Breast epithelium (tissue), 4 donors: ENCODE measurements at regions not wholly inside any gene's neighbourhood (a gene's known extent, or its start where the extent isn't known, plus 50 kb on each side); places are given as distances from the start of the nearest gene placed in this dataset.

Experiments
- DNase-seq, 2 donors: peaks; one replicate each; pipeline ENCODE4 v3.0.0-alpha.2; 2019; ENCODE audit warnings: low spot score in 2 of 2
- H3K27ac ChIP-seq, 2 donors: fragments of 200-600 bp; sonication (generic) in 1 of 2; one replicate each; pipeline ENCODE4 v1.5.1; 2016 to 2019; ENCODE audit warnings: mild to moderate bottlenecking in 1 of 2
- H3K27me3 ChIP-seq, 2 donors: fragments of 200-600 bp; sonication (generic) in 1 of 2; one replicate each; pipeline versions ENCODE4 v1.5.1 to v1.6.0; 2017 to 2019; ENCODE audit warnings: control low read depth in 1 of 2, mild to moderate bottlenecking in 1 of 2
- H3K36me3 ChIP-seq: fragments of 200-600 bp; one replicate; pipeline ENCODE4 v1.5.1; 2019
- H3K4me1 ChIP-seq, 2 donors: fragments of 200-600 bp; sonication (generic); one replicate each; pipeline ENCODE4 v1.5.1; 2016 to 2019; ENCODE audit warnings: control low read depth in 1 of 2
- H3K4me3 ChIP-seq, 3 donors: fragments of 200-600 bp; sonication (generic); 1 replicate in 2 of 3; 2 replicates in 1 of 3; pipeline ENCODE4 v1.5.1; 2016 to 2019; ENCODE audit warnings: mild to moderate bottlenecking in 3 of 3, moderate library complexity in 2 of 3
- H3K9me3 ChIP-seq, 2 donors: fragments of 200-600 bp; sonication (generic) in 1 of 2; one replicate each; pipeline ENCODE4 v1.5.1; 2016 to 2019; ENCODE audit warnings: control low read depth in 1 of 2
- POLR2A ChIP-seq: fragments of 450-650 bp; IDR thresholded peaks from one replicate; pipeline ENCODE4 v1.6.1; 2016; ENCODE audit warnings: antibody characterized with exemption, mild to moderate bottlenecking, moderate library complexity
- POLR2AphosphoS5 ChIP-seq, 3 donors: sonication (generic); formaldehyde crosslinking; IDR thresholded peaks; one replicate each; pipeline ENCODE4 v1.6.1; 2017; ENCODE audit warnings: antibody characterized with exemption in 3 of 3
- intact Hi-C: fragments of 100-400 bp; cut with DNase I; formaldehyde crosslinking; loops from one replicate; pipeline ENCODE4 v1.15.1; 2023; ENCODE audit warnings: low total_unique reads
- TF ChIP-seq, protein P1 (sequence below), 3 donors: fragments of 450-650 bp; IDR thresholded peaks; one replicate each; pipeline ENCODE4 v1.5.1; 2016 to 2017; ENCODE audit warnings: antibody characterized with exemption in 3 of 3, mild to moderate bottlenecking in 3 of 3, moderate library complexity in 3 of 3

DNA sequence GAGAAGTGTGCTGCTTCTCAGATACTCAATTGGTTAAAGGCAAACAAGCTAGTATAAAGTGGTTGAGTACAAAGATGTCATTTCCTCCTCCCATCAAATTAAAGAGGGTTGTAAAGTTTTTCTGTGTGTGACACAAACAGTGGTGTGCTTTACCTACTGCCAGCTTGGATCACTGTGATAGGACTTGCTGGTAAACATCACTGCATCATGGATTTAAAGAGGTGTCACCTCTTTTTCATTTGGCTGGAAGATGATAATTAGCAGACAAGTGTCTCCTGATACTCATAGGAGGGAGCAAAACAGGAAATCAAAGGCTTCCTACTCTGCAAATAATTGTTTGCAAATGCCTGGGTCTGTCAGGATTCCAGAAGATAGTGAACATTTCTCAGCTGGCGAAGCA is 200.5 kb downstream of the MDFIC start:
- no peak overlapping the region for H3K27ac ChIP-seq
- H3K27me3 ChIP-seq = no peaks in the 10 kb centered on the region
- DNase-seq = no peak
- no peak for TF ChIP-seq POLR2AphosphoS5 (IDR thresholded peaks at IDR 0.05)
- TF ChIP-seq, protein P1, sequence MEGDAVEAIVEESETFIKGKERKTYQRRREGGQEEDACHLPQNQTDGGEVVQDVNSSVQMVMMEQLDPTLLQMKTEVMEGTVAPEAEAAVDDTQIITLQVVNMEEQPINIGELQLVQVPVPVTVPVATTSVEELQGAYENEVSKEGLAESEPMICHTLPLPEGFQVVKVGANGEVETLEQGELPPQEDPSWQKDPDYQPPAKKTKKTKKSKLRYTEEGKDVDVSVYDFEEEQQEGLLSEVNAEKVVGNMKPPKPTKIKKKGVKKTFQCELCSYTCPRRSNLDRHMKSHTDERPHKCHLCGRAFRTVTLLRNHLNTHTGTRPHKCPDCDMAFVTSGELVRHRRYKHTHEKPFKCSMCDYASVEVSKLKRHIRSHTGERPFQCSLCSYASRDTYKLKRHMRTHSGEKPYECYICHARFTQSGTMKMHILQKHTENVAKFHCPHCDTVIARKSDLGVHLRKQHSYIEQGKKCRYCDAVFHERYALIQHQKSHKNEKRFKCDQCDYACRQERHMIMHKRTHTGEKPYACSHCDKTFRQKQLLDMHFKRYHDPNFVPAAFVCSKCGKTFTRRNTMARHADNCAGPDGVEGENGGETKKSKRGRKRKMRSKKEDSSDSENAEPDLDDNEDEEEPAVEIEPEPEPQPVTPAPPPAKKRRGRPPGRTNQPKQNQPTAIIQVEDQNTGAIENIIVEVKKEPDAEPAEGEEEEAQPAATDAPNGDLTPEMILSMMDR (IDR thresholded peaks at IDR 0.05) = no peak
- no peak for TF ChIP-seq POLR2A
- no peak overlapping the region for H3K4me3 ChIP-seq
- no peaks in the 10 kb centered on the region for H3K4me1 ChIP-seq
- H3K36me3 ChIP-seq = no peaks in the 10 kb centered on the region
- H3K9me3 ChIP-seq = no peaks in the 10 kb centered on the region
- intact Hi-C loops = loop anchor here (10.0 kb wide), 1 partner anchor 1712 kb away; no protein-coding TSS in a partner anchor

DNA sequence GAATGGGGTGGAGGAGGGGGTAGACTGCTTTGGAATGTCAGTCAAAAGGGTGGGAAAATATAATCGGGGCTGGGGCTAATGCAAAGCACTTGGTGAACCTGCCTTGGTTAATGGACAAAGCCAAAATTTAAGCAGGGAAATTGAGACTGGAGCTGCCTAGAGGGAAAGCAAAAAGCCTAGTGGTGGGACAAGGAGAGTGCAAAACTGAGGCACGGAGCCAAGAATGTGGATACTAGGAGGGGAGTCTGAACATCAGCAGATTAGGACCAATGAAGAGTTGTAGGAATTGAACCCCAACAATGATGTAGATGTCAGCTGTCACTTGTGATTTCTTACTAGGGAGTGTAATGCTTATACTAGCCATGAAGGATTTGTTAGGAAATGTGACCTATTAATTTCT is 195.9 kb downstream of the MDFIC start:
- H3K27ac ChIP-seq = no peak overlapping the region
- H3K27me3 ChIP-seq = no peaks in the 10 kb centered on the region
- H3K4me3 ChIP-seq = no peak overlapping the region
- H3K9me3 ChIP-seq = no peaks in the 10 kb centered on the region
- H3K36me3 ChIP-seq = no peaks in the 10 kb centered on the region
- intact Hi-C loops = no loop called here
- TF ChIP-seq, protein P1 (IDR thresholded peaks at IDR 0.05) = no peak
- TF ChIP-seq POLR2A (no peak), POLR2AphosphoS5 (IDR thresholded peaks at IDR 0.05) (no peak)
- no peak for DNase-seq
- no peaks in the 10 kb centered on the region for H3K4me1 ChIP-seq

DNA sequence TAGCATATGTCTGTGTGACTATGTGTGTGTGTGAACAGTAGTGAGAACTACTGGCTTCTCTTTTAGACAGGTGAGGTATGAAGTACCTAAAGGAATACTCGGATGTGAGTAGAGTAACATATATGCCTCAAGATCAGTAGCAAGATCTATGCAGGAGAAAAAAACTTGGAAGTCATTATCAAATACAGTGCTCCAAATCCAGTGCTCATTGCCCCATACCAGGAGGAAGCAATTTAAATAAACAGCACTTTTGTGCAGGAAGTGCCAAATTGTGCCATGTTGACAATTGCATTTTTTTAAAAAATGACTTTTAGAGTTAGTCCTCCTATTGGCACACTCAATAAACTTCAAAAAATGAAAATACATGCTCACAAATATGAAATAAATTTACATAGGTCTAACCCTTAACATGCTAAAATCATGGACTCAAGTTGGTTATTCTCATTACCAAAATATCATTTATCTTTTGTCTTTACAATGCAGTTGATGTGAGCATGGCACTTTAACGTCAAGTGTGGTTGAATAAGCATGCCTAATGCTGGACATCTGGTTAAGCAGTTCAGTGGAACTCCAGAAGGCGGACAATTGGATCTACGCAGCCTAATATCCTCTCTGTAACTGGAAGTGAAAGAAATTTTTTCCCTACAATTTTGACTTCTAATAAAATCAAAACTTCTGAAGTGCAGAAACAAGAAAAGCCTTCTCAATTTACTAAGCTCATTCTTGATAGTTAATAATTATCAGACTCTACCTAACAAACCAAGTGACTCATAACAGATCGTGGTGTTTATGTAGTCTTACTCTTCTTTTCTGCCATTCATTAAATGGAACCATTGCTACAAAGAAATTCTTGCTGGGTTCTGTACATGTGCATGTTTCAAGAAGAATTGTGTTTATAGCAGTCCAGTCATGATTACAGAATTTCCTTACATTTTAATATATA is 195.2 kb downstream of the MDFIC start:
- DNase-seq = no peak

DNA sequence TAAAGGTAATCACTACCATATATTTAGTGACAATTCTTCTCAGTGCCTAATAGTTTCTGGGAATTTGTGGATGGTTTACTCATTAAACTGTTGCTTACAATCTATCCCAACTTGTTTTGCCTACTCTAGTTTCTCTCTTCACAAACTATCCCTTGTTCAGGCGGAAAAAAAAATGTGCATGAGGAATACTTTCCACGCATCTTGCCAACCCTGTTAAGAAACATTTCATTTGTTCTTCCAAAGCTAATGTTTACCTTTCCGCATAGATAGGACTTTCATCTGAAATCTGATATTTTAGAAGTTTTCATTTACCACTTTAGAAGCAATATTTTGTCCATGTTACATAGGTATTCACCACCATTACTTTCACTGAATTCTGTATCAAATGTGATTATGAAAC is 191.9 kb downstream of the MDFIC start:
- Histone ChIP-seq H3K27ac (no peak overlapping the region), H3K4me1 (no peaks in the 10 kb centered on the region), H3K4me3 (no peak overlapping the region), H3K9me3 (no peaks in the 10 kb centered on the region), H3K36me3 (no peaks in the 10 kb centered on the region), H3K27me3 (no peaks in the 10 kb centered on the region)
- TF ChIP-seq, protein P1 (IDR thresholded peaks at IDR 0.05) = no peak
- TF ChIP-seq POLR2AphosphoS5 (IDR thresholded peaks at IDR 0.05) = no peak
- no peak for DNase-seq
- intact Hi-C loops = no loop called here

More for the DNA sequence above, 195.2 kb downstream of the MDFIC start:
- intact Hi-C loops = no loop called here
- H3K27me3 ChIP-seq = no peaks in the 10 kb centered on the region
- TF ChIP-seq POLR2AphosphoS5 (IDR thresholded peaks at IDR 0.05) (no peak), POLR2A (no peak)
- TF ChIP-seq, protein P1 (IDR thresholded peaks at IDR 0.05) = no peak
- H3K27ac ChIP-seq = no peak overlapping the region
- H3K4me3 ChIP-seq = no peak overlapping the region
- H3K9me3 ChIP-seq = no peaks in the 10 kb centered on the region
- H3K36me3 ChIP-seq = no peaks in the 10 kb centered on the region
- H3K4me1 ChIP-seq = no peaks in the 10 kb centered on the region

DNA sequence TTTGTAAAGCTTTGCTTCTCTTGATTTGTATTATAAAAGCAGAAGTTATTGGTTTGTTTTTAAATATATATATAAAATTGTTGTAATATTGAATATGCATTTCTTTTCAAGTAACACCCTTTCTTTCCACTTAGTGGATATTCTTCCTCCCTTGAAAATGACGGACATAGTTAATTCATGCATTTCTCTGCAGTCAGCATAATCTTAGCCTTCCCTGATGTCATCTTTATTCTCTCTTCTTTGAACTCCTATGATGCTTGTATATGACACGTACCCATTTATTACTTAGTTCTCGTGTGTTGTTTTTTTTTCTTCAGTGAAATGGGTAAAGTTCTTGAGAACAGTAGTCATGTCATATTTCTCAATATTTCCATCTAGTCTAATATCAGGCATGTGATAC is 191.2 kb downstream of the MDFIC start:
- intact Hi-C loops = no loop called here

More for the DNA sequence above, 191.2 kb downstream of the MDFIC start:
- H3K36me3 ChIP-seq = no peaks in the 10 kb centered on the region
- no peak for DNase-seq
- H3K4me1 ChIP-seq = no peaks in the 10 kb centered on the region
- no peaks in the 10 kb centered on the region for H3K27me3 ChIP-seq
- TF ChIP-seq, protein P1 (IDR thresholded peaks at IDR 0.05) = no peak
- TF ChIP-seq POLR2AphosphoS5 (IDR thresholded peaks at IDR 0.05) = no peak
- TF ChIP-seq POLR2A = no peak
- no peak overlapping the region for H3K27ac ChIP-seq
- no peak overlapping the region for H3K4me3 ChIP-seq
- no peaks in the 10 kb centered on the region for H3K9me3 ChIP-seq
